Activated naive CD4-positive, alpha-beta T cell treated with anti-CD3 and anti-CD28 coated beads, Interleukin-2, amount 10 ng/mL, durations not matched to agents 7 days and 5 days (primary cell): ENCODE measurements at regions not wholly inside any gene's neighbourhood (a gene's known extent, or its start where the extent isn't known, plus 50 kb on each side); places are given as distances from the start of the nearest gene placed in this dataset.

Experiments
- CTCF ChIA-PET: fragments of 350-600 bp; sonication (Branson Sonifier 250); formaldehyde crosslinking; loops from one replicate; lab custom pipeline; 2021; ENCODE audit warnings: antibody characterized with exemption; lab: Charles Lee
- DNase-seq: peaks from one replicate; pipeline ENCODE4 v3.0.0-alpha.2; 2020
- H3K27ac Mint-ChIP-seq: one replicate; pipeline ENCODE4 v1.8.0; 2021; ENCODE audit warnings: mild to moderate bottlenecking, moderate library complexity, mixed read lengths
- H3K27me3 Mint-ChIP-seq: one replicate; pipeline ENCODE4 v1.8.0; 2021; ENCODE audit warnings: mild to moderate bottlenecking, mixed read lengths
- H3K36me3 Mint-ChIP-seq: one replicate; pipeline ENCODE4 v1.8.0; 2021; ENCODE audit warnings: mixed read lengths
- H3K4me1 Mint-ChIP-seq: one replicate; pipeline ENCODE4 v1.8.0; 2021; ENCODE audit warnings: mixed read lengths
- H3K4me3 Mint-ChIP-seq: one replicate; pipeline ENCODE4 v1.8.0; 2021; ENCODE audit warnings: mild to moderate bottlenecking, moderate library complexity, mixed read lengths
- H3K9me3 Mint-ChIP-seq: one replicate; pipeline ENCODE4 v1.8.0; 2021; ENCODE audit warnings: mixed read lengths

DNA sequence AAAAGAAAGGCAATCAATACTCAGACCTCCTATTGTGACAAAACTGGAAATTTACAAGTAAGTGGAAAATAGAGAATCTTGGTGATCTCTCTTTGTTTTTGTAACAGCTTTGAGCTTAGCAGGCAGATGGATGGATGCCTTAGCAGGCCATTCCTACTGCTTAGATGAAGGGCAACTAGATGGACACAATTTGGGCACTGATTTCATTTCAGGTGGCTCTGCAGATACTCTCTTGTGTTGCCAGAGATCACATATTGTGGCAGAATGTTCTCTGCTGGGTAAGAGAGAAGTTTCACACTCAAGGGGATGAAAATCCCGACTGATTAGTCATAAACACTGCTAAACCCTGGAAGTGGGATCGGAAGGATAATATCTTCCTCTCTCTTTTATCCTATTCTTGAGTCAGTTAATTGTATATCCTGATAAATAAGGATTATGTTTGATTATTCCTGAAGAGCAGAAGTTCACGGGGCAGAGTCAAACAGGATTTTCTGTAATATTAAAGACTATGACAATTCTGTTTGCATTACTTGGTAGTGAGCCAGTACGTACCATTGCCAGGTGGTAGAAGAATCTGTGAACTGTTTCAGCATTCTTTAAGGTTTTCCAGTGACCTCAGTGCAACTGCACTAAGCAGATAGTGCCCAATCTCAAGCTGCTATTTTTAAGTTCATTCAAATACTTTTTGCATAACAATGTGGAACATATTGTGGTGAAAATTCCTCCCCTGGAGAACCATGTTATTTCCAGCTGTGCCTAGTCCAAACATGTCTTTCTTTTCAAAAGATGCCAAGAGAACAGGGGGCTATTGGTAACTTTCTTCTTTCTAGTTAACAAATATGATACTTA lies 974.3 kb downstream of the FSTL5 start:
- CTCF ChIA-PET: no interaction called here
- DNase-seq: no peak
- H3K27me3 Mint-ChIP-seq: no peaks in the 10 kb centered on the region
- H3K9me3 Mint-ChIP-seq: peaks cover 5% of the 10 kb centered on the region
- no peak overlapping the region for H3K27ac Mint-ChIP-seq
- no peak overlapping the region for H3K4me3 Mint-ChIP-seq
- H3K36me3 Mint-ChIP-seq: no peaks in the 10 kb centered on the region
- no peaks in the 10 kb centered on the region for H3K4me1 Mint-ChIP-seq

DNA sequence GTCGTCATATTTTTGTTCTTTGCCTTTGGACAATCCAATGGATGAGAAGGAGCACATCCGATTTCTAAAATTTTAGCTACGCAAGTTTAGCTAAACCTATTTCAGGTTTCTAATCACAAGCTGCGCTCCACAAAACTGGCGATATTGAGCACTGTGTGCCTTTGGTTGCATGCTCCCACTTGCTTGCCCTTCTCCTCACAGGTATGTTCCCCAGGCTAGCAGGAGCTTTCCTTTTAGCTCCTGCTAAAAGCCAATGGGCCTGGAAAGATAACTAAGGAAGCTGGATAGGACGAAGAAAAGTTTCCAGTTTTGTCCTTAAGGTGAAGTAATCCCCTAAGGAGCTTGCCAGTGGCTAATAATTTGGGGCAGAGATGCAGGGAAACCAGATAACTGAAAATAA lies 975.2 kb downstream of the FSTL5 start:
- H3K27me3 Mint-ChIP-seq: no peaks in the 10 kb centered on the region
- DNase-seq: no peak
- H3K36me3 Mint-ChIP-seq: no peaks in the 10 kb centered on the region
- H3K27ac Mint-ChIP-seq: no peak overlapping the region
- peaks cover 5% of the 10 kb centered on the region for H3K9me3 Mint-ChIP-seq
- CTCF ChIA-PET: no interaction called here
- H3K4me1 Mint-ChIP-seq: no peaks in the 10 kb centered on the region
- no peak overlapping the region for H3K4me3 Mint-ChIP-seq

DNA sequence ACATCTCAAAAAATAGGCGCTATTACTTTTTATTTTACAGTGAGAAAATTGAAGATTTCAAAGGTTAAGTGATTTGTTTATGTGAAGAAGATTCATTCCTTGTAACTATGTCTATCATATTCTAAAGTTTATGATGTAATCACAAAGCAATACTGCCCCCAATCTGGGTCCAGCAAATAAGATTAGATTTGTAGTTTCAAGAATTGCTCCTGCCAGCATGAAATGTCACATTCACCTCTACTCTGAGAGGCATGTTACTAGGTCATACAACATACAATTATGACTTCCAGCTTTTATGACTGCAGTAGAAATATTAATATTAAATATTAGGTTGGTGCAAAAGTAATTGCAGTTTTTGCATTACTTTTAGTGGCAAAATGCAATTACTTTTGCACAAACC lies 976.2 kb downstream of the FSTL5 start:
- Mint-ChIP-seq H3K9me3 (peaks cover 5% of the 10 kb centered on the region), H3K27ac (no peak overlapping the region), H3K4me3 (no peak overlapping the region), H3K4me1 (no peaks in the 10 kb centered on the region), H3K36me3 (no peaks in the 10 kb centered on the region), H3K27me3 (no peaks in the 10 kb centered on the region)
- CTCF ChIA-PET: no interaction called here
- DNase-seq: no peak

DNA sequence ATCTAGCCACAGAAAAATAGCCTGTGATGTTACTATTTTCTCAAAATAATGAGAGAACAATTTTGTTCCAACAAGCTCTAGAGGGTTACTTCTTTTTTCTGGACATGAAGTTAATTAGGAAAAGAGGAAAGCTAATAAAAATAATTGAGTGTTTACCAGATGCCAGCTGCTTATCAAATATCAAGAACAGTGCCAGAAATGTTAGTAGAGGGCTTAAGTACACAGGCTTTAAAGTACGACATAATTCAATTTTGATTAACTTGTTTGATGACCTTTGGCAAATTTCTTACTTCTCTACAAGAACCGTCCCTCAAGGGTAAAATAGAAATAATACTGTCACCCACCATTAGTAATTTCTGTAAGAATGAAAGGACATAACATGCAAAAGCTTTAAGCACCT lies 977.0 kb downstream of the FSTL5 start:
- Mint-ChIP-seq H3K27me3 (no peaks in the 10 kb centered on the region), H3K4me1 (no peaks in the 10 kb centered on the region), H3K27ac (no peak overlapping the region), H3K9me3 (peaks cover 5% of the 10 kb centered on the region), H3K36me3 (no peaks in the 10 kb centered on the region), H3K4me3 (no peak overlapping the region)
- DNase-seq: no peak
- CTCF ChIA-PET: no interaction called here

DNA sequence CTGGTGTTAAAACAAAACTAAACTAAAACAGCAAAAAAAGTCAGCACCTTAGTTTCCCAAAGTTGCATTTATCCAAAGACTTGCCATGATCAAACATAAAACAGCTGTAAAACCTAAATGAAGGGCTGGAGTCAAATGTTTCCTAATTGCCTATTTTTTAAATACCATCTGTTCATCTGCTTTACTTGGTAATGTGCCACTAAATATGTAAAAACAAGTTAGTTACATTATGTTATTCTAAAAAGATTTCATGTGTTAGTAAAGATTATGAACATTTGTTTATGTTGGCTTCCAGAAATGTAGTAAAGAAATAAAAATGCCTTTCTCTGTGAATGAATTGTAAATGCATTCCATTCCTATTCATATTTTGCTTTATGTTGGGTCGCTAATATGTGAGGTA lies 977.8 kb downstream of the FSTL5 start:
- Mint-ChIP-seq H3K36me3 (no peaks in the 10 kb centered on the region), H3K27me3 (no peaks in the 10 kb centered on the region), H3K4me3 (no peak overlapping the region), H3K9me3 (peaks cover 3% of the 10 kb centered on the region), H3K4me1 (no peaks in the 10 kb centered on the region), H3K27ac (no peak overlapping the region)
- DNase-seq: no peak
- CTCF ChIA-PET: no interaction called here

DNA sequence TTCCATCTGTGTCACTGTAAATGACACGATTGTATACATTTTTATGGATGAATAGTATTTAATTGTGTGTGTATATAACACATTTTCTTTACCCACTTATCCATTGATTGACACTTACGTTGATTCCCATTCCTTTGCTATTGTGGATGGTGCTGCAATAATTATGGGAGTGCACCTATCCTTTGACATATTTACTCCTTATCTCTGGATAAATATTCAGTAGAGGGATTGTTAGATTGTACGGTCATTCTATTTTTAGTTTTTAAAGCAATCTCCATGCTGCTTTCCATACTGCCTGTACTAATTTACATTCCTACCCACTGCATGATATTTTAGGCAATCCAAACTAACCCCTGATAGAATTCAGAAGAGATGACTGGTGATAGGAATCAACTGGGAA lies 980.1 kb downstream of the FSTL5 start:
- Mint-ChIP-seq H3K36me3 (no peaks in the 10 kb centered on the region), H3K27me3 (no peaks in the 10 kb centered on the region), H3K9me3 (peaks cover 2% of the 10 kb centered on the region), H3K4me1 (no peaks in the 10 kb centered on the region), H3K27ac (no peak overlapping the region), H3K4me3 (no peak overlapping the region)
- DNase-seq: no peak
- CTCF ChIA-PET: no interaction called here

DNA sequence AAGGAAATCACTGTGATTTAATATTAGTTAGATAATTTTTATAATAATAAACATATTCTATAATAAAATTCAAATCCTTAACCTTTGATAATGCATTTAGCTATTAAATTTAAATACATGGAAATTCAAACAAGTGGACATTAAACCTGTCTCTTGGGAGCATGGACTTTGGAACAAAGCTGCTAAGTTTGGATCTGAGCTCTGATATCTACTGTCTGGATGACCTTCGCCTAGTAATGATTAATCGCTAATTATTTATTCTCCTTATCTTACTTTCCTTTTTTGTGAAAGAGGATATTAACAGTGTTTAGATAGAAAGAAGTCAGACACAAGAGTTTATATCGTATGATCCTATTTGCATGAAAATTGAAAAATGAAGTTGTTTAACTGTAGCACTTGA lies 980.9 kb downstream of the FSTL5 start:
- Mint-ChIP-seq H3K4me3 (no peak overlapping the region), H3K36me3 (no peaks in the 10 kb centered on the region), H3K27ac (no peak overlapping the region), H3K9me3 (peaks cover 5% of the 10 kb centered on the region), H3K27me3 (no peaks in the 10 kb centered on the region), H3K4me1 (no peaks in the 10 kb centered on the region)
- CTCF ChIA-PET: no interaction called here
- DNase-seq: no peak

DNA sequence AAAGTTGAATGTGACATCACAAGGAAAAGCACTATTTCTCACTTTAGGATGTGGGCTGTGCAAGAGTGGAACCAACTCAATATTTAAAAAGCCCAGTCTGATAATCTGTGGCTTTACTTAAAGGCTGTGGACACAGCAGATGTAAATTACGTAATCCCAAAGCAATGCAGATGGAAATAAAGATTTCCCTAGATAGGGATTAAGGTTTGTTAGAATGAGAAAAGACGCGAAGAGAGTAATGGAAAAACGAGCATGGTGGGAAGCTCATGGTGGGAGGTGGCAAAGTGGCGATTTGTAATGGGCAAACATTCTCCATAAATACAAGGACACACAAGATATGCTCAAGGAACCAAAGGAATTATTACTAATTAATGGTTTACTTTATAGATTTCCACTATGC lies 985.5 kb downstream of the FSTL5 start:
- CTCF ChIA-PET: no interaction called here
- Mint-ChIP-seq H3K36me3 (no peaks in the 10 kb centered on the region), H3K4me1 (no peaks in the 10 kb centered on the region), H3K27me3 (no peaks in the 10 kb centered on the region), H3K9me3 (peaks cover 3% of the 10 kb centered on the region), H3K27ac (no peak overlapping the region), H3K4me3 (no peak overlapping the region)
- DNase-seq: no peak

DNA sequence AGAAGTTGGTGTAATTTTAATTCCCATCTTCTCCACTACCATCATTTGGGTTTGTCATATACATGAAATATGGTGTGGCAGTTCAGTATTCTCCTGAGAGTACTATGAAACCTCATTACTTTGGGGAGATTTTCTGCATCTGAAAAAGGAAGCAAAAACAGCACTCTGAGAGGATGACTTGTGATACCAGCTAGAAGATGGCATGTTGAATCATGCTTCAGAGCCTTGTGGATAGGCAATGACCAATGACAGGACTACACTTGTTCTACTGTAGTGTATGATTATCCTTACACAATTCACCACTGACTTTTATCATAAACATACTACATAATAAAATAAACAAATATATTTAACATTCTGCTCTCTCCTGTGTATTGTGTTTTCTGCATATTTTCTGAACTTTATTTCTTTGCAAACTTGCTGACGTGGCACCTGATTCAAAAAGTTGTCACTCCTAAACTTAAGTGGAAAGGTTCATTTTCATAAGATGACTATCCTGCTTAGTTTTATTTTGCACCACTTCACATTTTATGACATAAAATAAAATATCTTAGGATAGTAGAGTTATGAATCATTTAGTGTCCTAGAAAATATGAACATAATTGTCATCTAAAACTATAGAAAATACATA lies 991.3 kb downstream of the FSTL5 start:
- H3K36me3 Mint-ChIP-seq: no peaks in the 10 kb centered on the region
- H3K4me1 Mint-ChIP-seq: no peaks in the 10 kb centered on the region
- DNase-seq: no peak
- no peak overlapping the region for H3K4me3 Mint-ChIP-seq
- H3K9me3 Mint-ChIP-seq: no peaks in the 10 kb centered on the region
- CTCF ChIA-PET: no interaction called here
- no peak overlapping the region for H3K27ac Mint-ChIP-seq
- H3K27me3 Mint-ChIP-seq: no peaks in the 10 kb centered on the region

DNA sequence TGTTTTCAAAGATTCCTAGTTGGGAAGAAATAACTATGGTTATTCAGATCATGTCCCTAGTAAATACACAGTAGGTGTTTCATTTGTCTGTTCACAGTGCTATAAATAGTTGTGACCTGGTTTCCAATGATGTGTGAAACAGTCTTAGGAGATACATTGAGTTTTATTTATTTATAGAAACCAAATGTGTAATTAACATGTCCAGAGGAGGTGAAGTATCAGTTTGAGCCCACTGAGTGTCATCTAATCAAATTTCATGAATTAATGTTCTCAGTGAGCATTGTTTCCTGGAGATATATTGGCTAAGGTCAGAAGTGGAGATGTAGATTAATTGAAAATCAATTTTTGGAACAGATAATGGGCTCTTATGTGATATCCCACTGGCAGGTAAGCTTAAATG lies 996.3 kb downstream of the FSTL5 start:
- no peaks in the 10 kb centered on the region for H3K27me3 Mint-ChIP-seq
- H3K9me3 Mint-ChIP-seq: peaks cover 2% of the 10 kb centered on the region
- CTCF ChIA-PET: no interaction called here
- H3K4me3 Mint-ChIP-seq: no peak overlapping the region
- no peaks in the 10 kb centered on the region for H3K4me1 Mint-ChIP-seq
- H3K36me3 Mint-ChIP-seq: no peaks in the 10 kb centered on the region
- DNase-seq: no peak
- no peak overlapping the region for H3K27ac Mint-ChIP-seq

DNA sequence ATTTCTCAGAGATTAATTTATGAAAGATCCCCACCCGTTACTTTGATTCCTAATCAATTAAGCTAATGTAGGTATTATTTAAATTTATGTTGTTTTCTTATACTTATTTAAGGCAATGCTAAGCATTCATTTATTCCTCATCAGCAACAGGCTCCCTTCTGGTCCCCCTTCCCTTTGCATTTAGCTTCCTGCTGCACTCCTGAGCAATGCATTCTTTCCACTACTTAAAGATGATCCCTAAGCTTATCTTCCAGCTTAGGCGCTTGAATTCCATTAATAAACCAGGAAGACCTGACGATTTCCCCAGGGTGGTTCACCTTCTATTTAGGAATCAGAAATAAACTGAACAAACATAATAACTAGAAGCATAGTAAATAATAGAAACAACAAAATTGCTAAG lies 1003.1 kb downstream of the FSTL5 start:
- no peaks in the 10 kb centered on the region for H3K27me3 Mint-ChIP-seq
- H3K4me3 Mint-ChIP-seq: no peak overlapping the region
- CTCF ChIA-PET: no interaction called here
- no peaks in the 10 kb centered on the region for H3K4me1 Mint-ChIP-seq
- H3K27ac Mint-ChIP-seq: no peak overlapping the region
- no peak for DNase-seq
- H3K9me3 Mint-ChIP-seq: peaks cover 3% of the 10 kb centered on the region
- H3K36me3 Mint-ChIP-seq: no peaks in the 10 kb centered on the region

DNA sequence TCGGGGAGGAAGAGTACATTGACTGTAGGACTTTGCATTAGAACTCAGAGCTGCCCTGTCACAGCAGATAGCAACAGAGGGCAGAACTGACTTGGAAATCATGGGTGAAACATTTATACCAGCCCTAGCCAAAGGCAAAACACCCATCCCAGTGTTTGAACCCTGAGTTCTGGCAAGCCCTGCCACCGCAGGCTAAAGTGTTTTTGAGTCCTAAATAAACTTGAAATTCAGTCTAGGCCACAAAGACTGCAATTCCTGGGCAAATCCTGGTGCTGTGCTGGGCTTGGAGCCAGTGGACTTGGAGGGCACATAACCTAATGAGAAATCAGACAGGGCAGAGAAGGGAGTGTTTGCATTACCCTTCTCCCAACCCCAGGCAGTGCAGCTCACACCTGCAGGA lies 1015.7 kb downstream of the FSTL5 start:
- no peaks in the 10 kb centered on the region for H3K27me3 Mint-ChIP-seq
- CTCF ChIA-PET: no interaction called here
- no peak overlapping the region for H3K27ac Mint-ChIP-seq
- H3K4me3 Mint-ChIP-seq: no peak overlapping the region
- H3K36me3 Mint-ChIP-seq: no peaks in the 10 kb centered on the region
- DNase-seq: no peak
- H3K9me3 Mint-ChIP-seq: peaks cover 5% of the 10 kb centered on the region
- H3K4me1 Mint-ChIP-seq: no peaks in the 10 kb centered on the region

DNA sequence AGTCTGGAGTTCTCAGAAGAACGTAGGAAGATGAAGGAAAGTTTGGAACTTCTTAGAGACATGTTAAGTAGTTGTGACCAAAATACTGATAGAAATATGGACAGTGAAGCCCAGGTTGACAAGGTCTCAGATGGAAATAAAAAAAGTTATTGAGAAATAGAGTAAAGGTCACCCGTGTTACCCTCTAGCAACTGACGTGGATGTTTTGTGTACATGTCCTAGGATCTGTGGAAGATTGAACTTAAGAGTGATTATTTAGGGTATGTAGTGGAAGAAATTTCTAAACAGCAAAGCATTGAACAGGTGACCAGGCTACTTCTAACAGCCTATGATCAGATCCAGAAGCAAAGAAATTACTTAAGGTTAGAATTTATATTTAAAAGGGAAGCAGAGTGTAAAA lies 1020.4 kb downstream of the FSTL5 start:
- Mint-ChIP-seq H3K27ac (no peak overlapping the region), H3K27me3 (no peaks in the 10 kb centered on the region), H3K36me3 (no peaks in the 10 kb centered on the region), H3K4me1 (no peaks in the 10 kb centered on the region), H3K9me3 (peaks cover 4% of the 10 kb centered on the region), H3K4me3 (no peak overlapping the region)
- CTCF ChIA-PET: no interaction called here
- no peak for DNase-seq

DNA sequence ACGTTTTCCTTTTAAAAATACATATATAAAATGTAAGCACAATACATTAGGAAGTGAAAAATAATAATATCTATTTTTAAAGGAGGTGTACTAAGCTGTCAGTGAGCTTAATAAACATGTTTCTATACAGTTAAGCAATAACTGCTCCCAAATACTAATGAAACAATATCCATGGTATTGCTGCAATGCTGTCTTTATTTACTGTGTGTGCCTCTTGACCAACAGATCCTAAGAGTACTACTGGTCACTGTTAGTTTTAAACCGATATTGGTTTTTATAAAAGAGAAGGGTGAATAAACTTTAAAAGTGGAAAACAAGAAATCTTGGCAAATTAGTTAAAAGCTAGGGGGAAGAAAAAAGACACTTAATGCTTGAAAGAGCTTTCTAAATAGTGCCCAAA lies 1029.0 kb downstream of the FSTL5 start:
- H3K27ac Mint-ChIP-seq: no peak overlapping the region
- no peak for DNase-seq
- H3K36me3 Mint-ChIP-seq: no peaks in the 10 kb centered on the region
- H3K4me1 Mint-ChIP-seq: no peaks in the 10 kb centered on the region
- H3K4me3 Mint-ChIP-seq: no peak overlapping the region
- CTCF ChIA-PET: interaction anchor here (0.7 kb wide), 1 partner anchor 96 kb away, joined by 3 read pairs; no protein-coding TSS in a partner anchor
- H3K9me3 Mint-ChIP-seq: peaks cover 10% of the 10 kb centered on the region
- no peaks in the 10 kb centered on the region for H3K27me3 Mint-ChIP-seq

DNA sequence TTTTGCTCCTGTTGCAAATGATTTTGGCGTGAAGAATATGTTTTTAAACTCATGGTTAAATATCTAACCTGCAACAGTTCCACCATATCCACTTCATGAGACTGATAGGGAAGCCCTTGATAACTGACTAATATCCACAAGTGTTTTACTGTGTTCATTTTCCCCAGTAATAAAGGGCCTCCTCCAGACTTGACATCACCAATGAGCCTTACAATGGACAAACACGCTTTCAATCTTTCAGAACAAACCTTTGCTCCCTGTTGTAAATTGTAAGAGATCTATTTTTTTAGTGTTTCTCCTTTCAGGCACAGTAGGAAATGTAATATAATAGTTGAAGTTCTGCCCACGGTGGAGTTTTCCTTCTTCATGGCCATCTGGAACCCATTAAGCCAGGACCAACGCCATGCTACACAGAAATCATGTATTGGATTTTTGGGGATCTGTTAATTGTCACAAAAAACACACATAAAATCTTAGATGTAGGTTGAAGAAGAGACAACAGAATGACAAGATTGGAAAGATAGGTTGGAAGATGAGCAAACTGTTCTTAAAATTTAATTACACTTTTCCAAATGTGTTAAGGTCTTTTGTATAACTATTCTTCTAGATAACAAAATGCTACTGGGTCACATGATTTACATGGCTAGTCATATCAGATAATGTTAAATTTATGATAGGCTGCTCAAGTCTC lies 1030.1 kb downstream of the FSTL5 start:
- Mint-ChIP-seq H3K9me3 (peaks cover 10% of the 10 kb centered on the region), H3K27me3 (no peaks in the 10 kb centered on the region), H3K27ac (no peak overlapping the region), H3K36me3 (no peaks in the 10 kb centered on the region), H3K4me1 (no peaks in the 10 kb centered on the region), H3K4me3 (no peak overlapping the region)
- CTCF ChIA-PET: interaction anchor here (0.7 kb wide), 1 partner anchor 97 kb away, joined by 3 read pairs; no protein-coding TSS in a partner anchor
- DNase-seq: no peak
